Mesenchymal stem cell (in vitro differentiated cells and primary cell): ENCODE measurements at regions not wholly inside any gene's neighbourhood (a gene's known extent, or its start where the extent isn't known, plus 50 kb on each side); places are given as distances from the start of the nearest gene placed in this dataset.

Experiments used
- DNase-seq: peaks from one replicate; pipeline ENCODE4 v3.0.0-alpha.2; 2013
- H2AFZ ChIP-seq: one replicate; pipeline ENCODE4 v1.6.1; 2013; ENCODE audit warnings: low read depth, mild to moderate bottlenecking, control low read depth, inconsistent platforms, low read length, moderate library complexity
- H2AK5ac ChIP-seq: 2 replicates; pipeline ENCODE4 v1.6.1; 2013; ENCODE audit warnings: low read length, moderate library complexity, mild to moderate bottlenecking, inconsistent platforms; ENCODE audit not compliant: severe bottlenecking
- H2BK120ac ChIP-seq: one replicate; pipeline ENCODE4 v1.6.1; 2013; ENCODE audit warnings: low read depth, mild to moderate bottlenecking, inconsistent platforms, low read length, moderate library complexity
- H2BK12ac ChIP-seq, 2 experiments: one replicate each; pipeline ENCODE4 v1.6.1; 2013; ENCODE audit warnings: inconsistent platforms in 2 of 2, low read length in 2 of 2, mild to moderate bottlenecking in 2 of 2, moderate library complexity in 2 of 2, control low read depth in 1 of 2
- H2BK15ac ChIP-seq: one replicate; pipeline ENCODE4 v1.6.1; 2013; ENCODE audit warnings: mild to moderate bottlenecking, low read depth, inconsistent platforms; ENCODE audit not compliant: poor library complexity, severe bottlenecking
- H2BK5ac ChIP-seq: 2 replicates; pipeline ENCODE4 v1.6.1; 2013; ENCODE audit warnings: low read depth, mild to moderate bottlenecking, low read length, control low read depth, inconsistent platforms; ENCODE audit not compliant: poor library complexity, severe bottlenecking
- H3K14ac ChIP-seq, 2 experiments: one replicate each; pipeline ENCODE4 v1.6.1; 2013; ENCODE audit warnings: inconsistent platforms in 2 of 2, low read length in 2 of 2, control low read depth in 1 of 2, mild to moderate bottlenecking in 1 of 2, moderate library complexity in 1 of 2
- H3K18ac ChIP-seq, 2 experiments: one replicate each; pipeline ENCODE4 v1.6.1; 2013; ENCODE audit warnings: inconsistent platforms in 2 of 2, low read length in 2 of 2, control low read depth in 1 of 2, low read depth in 1 of 2, mild to moderate bottlenecking in 1 of 2
- H3K23ac ChIP-seq, 2 experiments: one replicate each; pipeline ENCODE4 v1.6.1; 2013; ENCODE audit warnings: inconsistent platforms in 2 of 2, low read length in 2 of 2, mild to moderate bottlenecking in 2 of 2, moderate library complexity in 2 of 2, control low read depth in 1 of 2
- H3K27ac ChIP-seq: 2 replicates; pipeline ENCODE4 v1.5.1; 2013; ENCODE audit warnings: mild to moderate bottlenecking, moderate library complexity, low read length, control low read depth, inconsistent platforms; ENCODE audit not compliant: poor library complexity, severe bottlenecking
- H3K27me3 ChIP-seq, 2 experiments: 2 replicates each; pipeline versions ENCODE4 v1.6.1 to v1.7.0; 2013; ENCODE audit warnings: low read length in 2 of 2, mild to moderate bottlenecking in 2 of 2, moderate library complexity in 2 of 2, control low read depth in 1 of 2, inconsistent platforms in 1 of 2; ENCODE audit not compliant: control insufficient read depth in 1 of 2, insufficient read depth in 1 of 2
- H3K36me3 ChIP-seq, 2 experiments: 2 replicates each; pipeline versions ENCODE4 v1.6.1 to v1.7.0; 2013; ENCODE audit warnings: low read length in 2 of 2, control low read depth in 1 of 2, inconsistent platforms in 1 of 2, low read depth in 1 of 2, mild to moderate bottlenecking in 1 of 2; ENCODE audit not compliant: insufficient read depth in 2 of 2, control insufficient read depth in 1 of 2
- H3K4ac ChIP-seq, 2 experiments: one replicate each; pipeline ENCODE4 v1.6.1; 2013; ENCODE audit warnings: inconsistent platforms in 2 of 2, low read length in 2 of 2, mild to moderate bottlenecking in 2 of 2, moderate library complexity in 2 of 2, control low read depth in 1 of 2, low read depth in 1 of 2
- H3K4me1 ChIP-seq: 2 replicates; pipeline ENCODE4 v1.6.1; 2013; ENCODE audit warnings: low read depth, low read length, control low read depth; ENCODE audit not compliant: control insufficient read depth, insufficient read depth
- H3K4me2 ChIP-seq: 2 replicates; pipeline ENCODE4 v1.6.1; 2013; ENCODE audit warnings: low read length, mild to moderate bottlenecking, inconsistent platforms; ENCODE audit not compliant: poor library complexity, severe bottlenecking
- H3K4me3 ChIP-seq, 2 experiments: 2 replicates each; pipeline versions ENCODE4 v1.5.1 to v1.7.0; 2013; ENCODE audit warnings: low read length in 2 of 2, mild to moderate bottlenecking in 2 of 2, control low read depth in 1 of 2, low read depth in 1 of 2; ENCODE audit not compliant: insufficient read depth in 1 of 2
- H3K79me1 ChIP-seq: replicated peaks from 2 replicates; pipeline ENCODE4 v1.6.1; 2013; ENCODE audit warnings: mild to moderate bottlenecking, control low read depth, low read length, inconsistent platforms; ENCODE audit not compliant: poor library complexity, severe bottlenecking
- H3K9ac ChIP-seq: 2 replicates; pipeline ENCODE4 v1.7.0; 2013; ENCODE audit warnings: mild to moderate bottlenecking, low read length, moderate library complexity
- H3K9me3 ChIP-seq: 2 replicates; pipeline ENCODE4 v1.7.0; 2013; ENCODE audit warnings: mild to moderate bottlenecking, low read length; ENCODE audit not compliant: control insufficient read depth
- H4K8ac ChIP-seq: one replicate; pipeline ENCODE4 v1.6.1; 2013; ENCODE audit warnings: inconsistent platforms, mild to moderate bottlenecking, low read length, moderate library complexity
- H4K91ac ChIP-seq: one replicate; pipeline ENCODE4 v1.6.1; 2013; ENCODE audit warnings: mild to moderate bottlenecking, low read length, inconsistent platforms
- WGBS: methylation state at CpG from one replicate; pipeline ENCODE4 v1.1.7; 2013; ENCODE audit warnings: mixed read lengths; 5-methylcytosine and 5-hydroxymethylcytosine counted together

DNA sequence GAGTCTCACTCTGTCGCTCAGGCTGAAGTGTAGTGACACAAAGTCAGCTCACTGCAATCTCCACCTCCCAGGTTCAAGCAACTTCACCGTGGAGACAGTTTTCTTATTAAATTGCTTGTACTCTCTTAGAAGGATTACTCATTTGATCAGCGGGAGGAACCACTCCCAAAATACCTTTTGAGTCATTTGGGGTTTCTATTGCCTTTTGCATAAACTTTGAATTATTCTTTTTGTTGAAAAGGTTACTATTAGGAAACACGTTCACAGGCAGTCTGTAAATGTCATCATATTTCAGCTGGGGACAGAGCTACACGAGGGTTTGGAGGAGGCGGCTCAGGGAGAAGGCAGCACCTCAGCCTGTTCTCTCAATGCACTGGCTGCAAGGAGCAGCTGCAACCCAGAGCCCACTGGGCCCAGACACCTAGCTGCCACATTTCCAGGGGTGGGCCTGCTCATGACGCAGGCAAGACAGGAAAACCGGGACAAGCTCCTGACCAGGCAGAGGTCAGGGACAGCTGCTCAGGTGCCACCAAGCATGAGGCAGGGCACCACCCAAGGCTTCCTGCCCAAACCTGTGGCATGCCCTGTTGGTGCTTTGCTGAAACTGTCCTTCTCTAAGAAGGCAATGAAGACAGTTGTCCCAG lies 205.9 kb downstream of the BMP7 start:
- no peaks in the 10 kb centered on the region for H3K36me3 ChIP-seq
- 72% methylated on average over 6 of the region's 8 CpGs for WGBS
- H2AK5ac ChIP-seq = no peak overlapping the region
- H3K79me1 ChIP-seq = no peaks in the 10 kb centered on the region
- no peak overlapping the region for H3K4me3 ChIP-seq
- H3K23ac ChIP-seq = no peak overlapping the region
- H3K27ac ChIP-seq = no peak overlapping the region
- H2BK12ac ChIP-seq = peak overlapping the region in 1 of 2 experiments; percentile 11
- peaks cover 0 to 43% of the 10 kb centered on the region in 2 experiments for H3K27me3 ChIP-seq
- no peak overlapping the region for H2BK15ac ChIP-seq
- no peak overlapping the region for H2AFZ ChIP-seq
- no peak overlapping the region for H4K8ac ChIP-seq
- no peak overlapping the region for H3K4me2 ChIP-seq
- no peak overlapping the region for H3K4ac ChIP-seq
- no peak overlapping the region for H2BK5ac ChIP-seq
- H3K9me3 ChIP-seq = no peaks in the 10 kb centered on the region
- H3K14ac ChIP-seq = peak overlapping the region in 1 of 2 experiments; percentile 61
- no peak overlapping the region for H2BK120ac ChIP-seq
- H3K9ac ChIP-seq = no peak overlapping the region
- peaks cover 9% of the 10 kb centered on the region for H3K4me1 ChIP-seq
- H3K18ac ChIP-seq = no peak overlapping the region
- no peak for DNase-seq
- no peak overlapping the region for H4K91ac ChIP-seq

DNA sequence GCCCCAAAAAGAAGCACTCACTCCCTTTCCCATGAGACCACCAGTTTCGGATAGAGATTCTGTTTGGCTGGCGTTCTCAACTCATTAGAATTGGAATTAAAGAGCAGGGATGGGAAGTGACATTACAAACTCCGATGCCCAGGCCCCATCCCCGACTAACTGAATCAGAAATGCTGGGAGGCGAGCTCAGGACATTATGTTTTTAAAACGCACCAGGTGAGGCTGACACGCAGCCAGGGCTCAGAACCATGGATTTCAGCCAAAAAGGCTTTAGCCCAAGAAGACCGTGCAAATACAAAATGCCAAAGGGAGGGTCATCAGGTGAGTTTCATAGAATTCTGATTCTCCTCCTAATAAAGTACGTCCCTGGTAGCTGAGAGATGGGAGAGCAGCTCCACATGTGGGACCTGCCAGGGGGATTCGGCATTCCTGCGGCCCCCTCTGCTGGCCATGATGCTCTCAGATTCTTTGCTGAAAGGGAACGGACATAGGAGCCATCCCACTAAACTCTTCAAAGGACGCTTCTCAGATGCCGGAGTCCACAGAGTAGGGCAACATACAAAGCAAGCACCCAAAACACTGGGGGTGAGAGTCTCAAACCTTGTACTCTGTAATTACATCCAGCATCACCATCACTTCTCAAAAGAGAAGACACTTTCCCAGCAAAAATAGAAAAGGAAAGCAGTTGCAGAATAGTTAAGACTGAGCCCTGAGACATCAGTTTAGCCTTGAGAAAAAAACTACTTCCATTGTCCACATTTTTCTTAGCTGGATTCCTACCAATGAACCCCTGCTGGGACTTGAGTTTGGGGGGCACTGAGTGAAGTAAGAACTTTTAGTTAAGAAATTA lies 205.2 kb downstream of the BMP7 start:
- H3K27ac ChIP-seq = no peak overlapping the region
- H2AK5ac ChIP-seq = no peak overlapping the region
- no peak overlapping the region for H3K4ac ChIP-seq
- no peak overlapping the region for H4K91ac ChIP-seq
- peaks cover 0 to 46% of the 10 kb centered on the region in 2 experiments for H3K27me3 ChIP-seq
- no peak overlapping the region for H3K9ac ChIP-seq
- no peak overlapping the region for H3K4me3 ChIP-seq
- 55% methylated on average over 14 of the region's 14 CpGs for WGBS
- H3K23ac ChIP-seq = no peak overlapping the region
- H4K8ac ChIP-seq = no peak overlapping the region
- no peak overlapping the region for H2BK12ac ChIP-seq
- H2BK5ac ChIP-seq = no peak overlapping the region
- no peaks in the 10 kb centered on the region for H3K9me3 ChIP-seq
- peaks cover 10% of the 10 kb centered on the region for H3K4me1 ChIP-seq
- H3K4me2 ChIP-seq = no peak overlapping the region
- H3K14ac ChIP-seq = no peak overlapping the region
- H2BK15ac ChIP-seq = no peak overlapping the region
- no peaks in the 10 kb centered on the region for H3K79me1 ChIP-seq
- H3K36me3 ChIP-seq = no peaks in the 10 kb centered on the region
- H2AFZ ChIP-seq = no peak overlapping the region
- H2BK120ac ChIP-seq = no peak overlapping the region
- H3K18ac ChIP-seq = no peak overlapping the region
- DNase-seq = peak; percentile 67

GRCh38 chr20:57062241-57062640 lies 204.2 kb downstream of the BMP7 start:
- H2BK5ac ChIP-seq = no peak overlapping the region
- H3K9me3 ChIP-seq = no peaks in the 10 kb centered on the region
- no peak overlapping the region for H3K27ac ChIP-seq
- no peak overlapping the region for H3K18ac ChIP-seq
- no peak overlapping the region for H2BK12ac ChIP-seq
- no peak overlapping the region for H3K4me2 ChIP-seq
- H3K4me3 ChIP-seq = no peak overlapping the region
- WGBS = 85% methylated on average over 4 of the region's 4 CpGs
- no peak overlapping the region for H3K14ac ChIP-seq
- no peak for DNase-seq
- no peaks in the 10 kb centered on the region for H3K79me1 ChIP-seq
- no peak overlapping the region for H3K4ac ChIP-seq
- H2AFZ ChIP-seq = no peak overlapping the region
- no peak overlapping the region for H2BK120ac ChIP-seq
- no peaks in the 10 kb centered on the region for H3K36me3 ChIP-seq
- no peak overlapping the region for H4K8ac ChIP-seq
- H4K91ac ChIP-seq = no peak overlapping the region
- H3K4me1 ChIP-seq = peaks cover 13% of the 10 kb centered on the region
- peaks cover 0 to 51% of the 10 kb centered on the region in 2 experiments for H3K27me3 ChIP-seq
- no peak overlapping the region for H2BK15ac ChIP-seq
- H3K9ac ChIP-seq = no peak overlapping the region
- H2AK5ac ChIP-seq = no peak overlapping the region
- H3K23ac ChIP-seq = no peak overlapping the region

- Histone ChIP-seq H3K4me2 (no peak overlapping the region), H2BK120ac (no peak overlapping the region), H3K4ac (no peak overlapping the region), H3K23ac (no peak overlapping the region), H3K4me1 (peaks cover 13% of the 10 kb centered on the region), H2AK5ac (no peak overlapping the region), H3K79me1 (no peaks in the 10 kb centered on the region), H2BK12ac (no peak overlapping the region), H3K18ac (no peak overlapping the region), H3K9ac (no peak overlapping the region), H3K36me3 (no peaks in the 10 kb centered on the region), H4K8ac (no peak overlapping the region), H3K27ac (no peak overlapping the region), H2BK15ac (no peak overlapping the region), H2BK5ac (no peak overlapping the region), H3K14ac (peak overlapping the region in 1 of 2 experiments; percentile 33), H3K9me3 (no peaks in the 10 kb centered on the region), H3K27me3 (peaks cover 0 to 49% of the 10 kb centered on the region in 2 experiments), H2AFZ (no peak overlapping the region), H3K4me3 (no peak overlapping the region), H4K91ac (no peak overlapping the region)
- DNase-seq = no peak
- 89% methylated on average over 4 of the region's 8 CpGs for WGBS
Observed at GRCh38 chr20:57062696-57063270, 203.7 kb downstream of the BMP7 start.
